PFSK-1 (cell line): ENCODE measurements at regions not wholly inside any gene's neighbourhood (a gene's known extent, or its start where the extent isn't known, plus 50 kb on each side); places are given as distances from the start of the nearest gene placed in this dataset.

Experiments
- POLR2AphosphoS5 ChIP-seq: IDR thresholded peaks from 2 replicates; pipeline ENCODE4 v1.6.1; 2012; ENCODE audit warnings: low read depth, mild to moderate bottlenecking, control low read depth, low read length, moderate library complexity
- REST ChIP-seq, 2 experiments: IDR thresholded peaks; 2 replicates each; pipeline versions ENCODE4 v1.6.1 to v1.8.0; 2011 to 2012; ENCODE audit warnings: low read depth in 2 of 2, low read length in 2 of 2, control low read depth in 1 of 2, inconsistent platforms in 1 of 2, mild to moderate bottlenecking in 1 of 2, moderate library complexity in 1 of 2; ENCODE audit not compliant: insufficient read depth in 1 of 2
- TAF1 ChIP-seq: IDR thresholded peaks from 2 replicates; pipeline ENCODE4 v1.6.1; 2012; ENCODE audit warnings: low read length, control low read depth, borderline replicate concordance; ENCODE audit not compliant: insufficient read depth

GRCh38 chr2:177148477-177149154 is 64.0 kb upstream of the HNRNPA3 start:
- no peak for TF ChIP-seq REST (IDR thresholded peaks at IDR 0.05; ENCODE audit: insufficient read depth in 1 of 2, low read depth in 2 of 2, low read length in 2 of 2)
- no peak for TF ChIP-seq POLR2AphosphoS5
- no peak for TF ChIP-seq TAF1
